Pancreas (tissue), 10 donors: ENCODE measurements at regions not wholly inside any gene's neighbourhood (a gene's known extent, or its start where the extent isn't known, plus 50 kb on each side); places are given as distances from the start of the nearest gene placed in this dataset.
"Not testable (repeated sequence)": the region's sequence is repeated elsewhere in the genome, so short reads cannot be mapped to it uniquely, and the experiment has no call there.

Experiments used
- ATAC-seq, 4 donors: fragments of 200-7000 bp; cut with Tn5 transposase; one replicate each; pipeline versions ENCODE4 v1.8.0 to v1.9.1; 2020; ENCODE audit warnings: mild to moderate bottlenecking in 4 of 4, moderate library complexity in 4 of 4
- DNase-seq, 6 donors: peaks; one replicate each; pipeline ENCODE4 v3.0.0-alpha.2; 2020
- FAIRE-seq: peaks from 2 replicates; lab custom pipeline; 2012; peaks lifted over from hg19 to GRCh38; lab: Jason Lieb, UNC
- H3K27ac ChIP-seq, 4 donors: fragments of 200-600 bp; sonication (generic); 1 replicate in 3 of 4; 2 replicates in 1 of 4; pipeline versions ENCODE4 v1.5.0 to v1.8.0; 2020
- H3K27me3 ChIP-seq, 4 donors: fragments of 200-600 bp; one replicate each; pipeline ENCODE4 v1.8.0; 2021
- H3K36me3 ChIP-seq, 3 donors: fragments of 200-600 bp; sonication (generic) in 1 of 3; one replicate each; pipeline versions ENCODE4 v1.5.0 to v1.8.0; 2020 to 2021
- H3K4me1 ChIP-seq, 3 donors: fragments of 200-600 bp; one replicate each; pipeline ENCODE4 v1.8.0; 2021
- H3K4me3 ChIP-seq, 4 donors: fragments of 200-600 bp; sonication (generic) in 2 of 4; one replicate each; pipeline versions ENCODE4 v1.5.0 to v1.8.0; 2020 to 2021
- H3K9me3 ChIP-seq, 4 donors: fragments of 200-600 bp; one replicate each; pipeline ENCODE4 v1.8.0; 2021
- CTCF ChIP-seq, 4 donors: fragments of 200-600 bp; sonication (generic) in 3 of 4; IDR thresholded peaks; one replicate each; pipeline versions ENCODE4 v1.5.0 to v1.8.0; 2021; ENCODE audit warnings: antibody characterized with exemption in 4 of 4
- WGBS, 2 donors: extraction: QIAGEN DNeasy Blood & Tissue Kit; methylation state at CpG; one replicate each; pipeline ENCODE4 v1.1.7; 2013; 5-methylcytosine and 5-hydroxymethylcytosine counted together
- intact Hi-C, 3 donors: fragments of 100-400 bp; cut with DNase I; formaldehyde crosslinking; loops; one replicate each; pipeline versions ENCODE4 v1.11.1 to v1.14.2; 2022
- donor health status: healthy with polysubstance abuse.
- donor health status: DM: no; HTN: no; CAD: no; lungs with moderate emphysema.
- donor health status: DM: no; HTN: no; CAD: no.
- donor health status: control.
- donor health status: control.
- donor health status: Bipolar disorder and iron deficiency.
- donor health status: DM: yes; HTN: yes; CAD: no.
- donor health status: DM: no; HTN: no; CAD: no.
- donor health status: DM: no; HTN: no; CAD: no.
- donor health status: DM: yes; HTN: yes; CAD: no.

DNA sequence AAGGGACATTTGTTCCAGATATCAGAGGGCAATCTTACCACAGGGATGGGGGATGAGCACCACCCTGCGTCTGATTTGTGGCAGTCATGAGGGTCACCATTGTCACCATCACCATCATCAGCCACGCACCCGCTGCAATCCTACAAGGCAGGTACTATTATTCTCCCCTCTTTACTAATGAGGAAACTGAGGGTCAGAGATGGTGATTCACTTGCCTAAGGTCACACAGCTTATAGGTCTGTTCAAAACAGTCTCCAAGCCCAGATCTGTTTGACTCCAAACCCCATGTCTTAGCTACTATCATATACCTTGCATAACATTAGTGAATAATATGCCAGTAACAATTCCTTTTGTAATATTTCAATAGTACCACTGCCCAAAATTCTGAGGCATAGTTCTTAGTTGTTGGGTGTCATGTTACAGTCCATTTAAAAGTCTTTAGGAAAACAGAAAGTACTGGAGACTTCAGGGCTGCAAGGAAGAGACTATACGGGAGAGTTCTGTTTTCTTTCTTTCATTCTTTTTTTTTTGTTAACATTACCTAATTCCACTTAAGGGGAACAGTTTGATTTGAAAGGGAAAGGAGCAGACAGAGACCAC is 166.4 kb downstream of the C16orf95 start:
- intact Hi-C loops, result no loop called here
- no peak overlapping the region for H3K27ac ChIP-seq
- FAIRE-seq, result no peak

DNA sequence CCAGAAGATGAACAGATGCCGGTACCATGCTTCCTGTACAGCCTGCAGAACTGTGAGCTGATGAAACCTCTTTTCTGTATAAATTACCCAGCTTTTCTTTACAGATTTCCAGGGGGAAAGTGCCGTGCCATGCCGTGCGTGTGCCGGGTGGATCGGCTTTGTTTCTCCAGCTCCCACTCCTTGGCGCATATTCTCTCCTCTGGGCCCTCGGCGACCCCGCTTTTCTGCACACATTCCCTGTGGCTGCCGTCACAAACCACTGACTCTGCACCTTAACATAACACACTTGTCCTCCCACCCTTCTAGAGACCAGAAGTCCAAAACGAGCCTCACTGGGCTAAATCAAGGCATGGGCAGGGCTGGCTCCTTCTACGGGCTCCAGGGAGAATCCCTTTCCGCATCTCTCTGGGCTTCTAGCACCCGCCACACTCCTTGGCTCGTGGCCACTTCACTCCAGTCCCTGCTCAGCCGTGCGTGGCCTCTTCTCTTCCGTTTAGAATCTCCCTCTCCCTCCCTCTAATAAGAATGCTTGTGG is 164.9 kb downstream of the C16orf95 start:
- H3K27ac ChIP-seq, result no peak overlapping the region
- no peak overlapping the region for H3K4me3 ChIP-seq
- H3K36me3 ChIP-seq, result no peaks in the 10 kb centered on the region
- H3K4me1 ChIP-seq, result no peaks in the 10 kb centered on the region
- DNase-seq, result no peak
- TF ChIP-seq CTCF (IDR thresholded peaks at IDR 0.05), result no peak
- no peak for FAIRE-seq
- no peaks in the 10 kb centered on the region for H3K27me3 ChIP-seq
- ATAC-seq, result no peak
- intact Hi-C loops, result no loop called here
- no peaks in the 10 kb centered on the region for H3K9me3 ChIP-seq
- WGBS, 2 donors, result 92 to 94% methylated on average over 19 of the region's 19 CpGs

More for the DNA sequence above, 166.4 kb downstream of the C16orf95 start:
- no peaks in the 10 kb centered on the region for H3K9me3 ChIP-seq
- no peak for TF ChIP-seq CTCF (IDR thresholded peaks at IDR 0.05)
- 78 to 81% methylated on average over 4 of the region's 4 CpGs for WGBS, 2 donors
- no peaks in the 10 kb centered on the region for H3K4me1 ChIP-seq
- H3K36me3 ChIP-seq, result no peaks in the 10 kb centered on the region
- H3K27me3 ChIP-seq, result no peaks in the 10 kb centered on the region
- no peak overlapping the region for H3K4me3 ChIP-seq
- ATAC-seq (no peak), DNase-seq (no peak)

DNA sequence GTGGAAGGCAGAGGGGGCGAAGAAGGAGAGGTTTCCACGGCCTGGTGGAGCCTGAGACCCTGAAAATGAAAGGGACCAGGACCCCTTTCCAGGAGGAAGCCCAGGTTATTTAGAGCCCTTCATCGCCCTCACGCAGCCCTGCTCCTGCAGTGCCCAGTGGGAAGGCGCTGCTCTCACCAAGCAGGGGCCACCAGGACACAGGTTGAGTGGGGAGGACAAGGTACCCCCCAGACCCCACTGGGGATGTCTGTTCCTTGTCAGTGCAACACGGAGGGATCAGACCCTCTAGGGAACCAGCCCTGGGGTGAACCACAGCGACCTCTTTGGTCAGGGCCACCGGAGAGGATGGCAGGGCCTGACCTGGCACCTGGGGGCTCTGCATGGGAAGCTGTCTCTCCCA is 163.9 kb downstream of the C16orf95 start:
- Histone ChIP-seq H3K36me3 (no peaks in the 10 kb centered on the region), H3K4me3 (no peak overlapping the region), H3K9me3 (no peaks in the 10 kb centered on the region), H3K4me1 (no peaks in the 10 kb centered on the region), H3K27me3 (no peaks in the 10 kb centered on the region), H3K27ac (no peak overlapping the region)
- TF ChIP-seq CTCF (IDR thresholded peaks at IDR 0.05), result no peak
- FAIRE-seq (no peak), DNase-seq (no peak), ATAC-seq (no peak)
- WGBS, 2 donors, result 86 to 90% methylated on average over 8 of the region's 8 CpGs
- intact Hi-C loops, result no loop called here

- H3K4me3 ChIP-seq, DNase-seq, H3K36me3 ChIP-seq, ATAC-seq, intact Hi-C loops, H3K9me3 ChIP-seq, H3K27ac ChIP-seq, H3K27me3 ChIP-seq, H3K4me1 ChIP-seq, FAIRE-seq: not testable (repeated sequence)
- 88 to 92% methylated on average over 4 of the region's 4 CpGs for WGBS, 2 donors
Measured at GRCh38 chr16:87155315-87155714, 161.9 kb downstream of the C16orf95 start.

- WGBS, 2 donors, result 83 to 94% methylated on average over 3 of the region's 3 CpGs
- DNase-seq (no peak), FAIRE-seq (no peak), ATAC-seq (no peak)
- no peaks in the 10 kb centered on the region for H3K27me3 ChIP-seq
- H3K4me1 ChIP-seq, result no peaks in the 10 kb centered on the region
- no peaks in the 10 kb centered on the region for H3K36me3 ChIP-seq
- H3K9me3 ChIP-seq, result no peaks in the 10 kb centered on the region
- no peak overlapping the region for H3K4me3 ChIP-seq
- intact Hi-C loops, result no loop called here
- no peak for TF ChIP-seq CTCF (IDR thresholded peaks at IDR 0.05)
- H3K27ac ChIP-seq, result no peak overlapping the region
Measured at GRCh38 chr16:87156195-87156594, 161.0 kb downstream of the C16orf95 start.
